Thymus (tissue), 11 donors: ENCODE measurements at regions not wholly inside any gene's neighbourhood (a gene's known extent, or its start where the extent isn't known, plus 50 kb on each side); places are given as distances from the start of the nearest gene placed in this dataset.
"Not testable (repeated sequence)": the region's sequence is repeated elsewhere in the genome, so short reads cannot be mapped to it uniquely, and the experiment has no call there.

Experiments
- DNase-seq, 9 donors: peaks; one replicate each; pipeline ENCODE4 v3.0.0-alpha.2; 2013; ENCODE audit warnings: low spot score in 9 of 9, low read depth in 6 of 9, missing footprints in 1 of 9
- H3K27ac ChIP-seq, 2 donors: one replicate each; pipeline ENCODE4 v1.5.1; 2013; ENCODE audit warnings: control low read depth in 1 of 2, low read depth in 1 of 2, low read length in 1 of 2, mild to moderate bottlenecking in 1 of 2, moderate library complexity in 1 of 2
- H3K27me3 ChIP-seq, 2 donors: one replicate each; pipeline ENCODE4 v1.5.1; 2013; ENCODE audit warnings: low read length in 1 of 2; ENCODE audit not compliant: control insufficient read depth in 2 of 2, insufficient read depth in 1 of 2
- H3K36me3 ChIP-seq, 2 donors: one replicate each; pipeline ENCODE4 v1.5.1; 2013; ENCODE audit warnings: low read length in 1 of 2, mild to moderate bottlenecking in 1 of 2, moderate library complexity in 1 of 2; ENCODE audit not compliant: control insufficient read depth in 2 of 2, insufficient read depth in 2 of 2
- H3K4me1 ChIP-seq, 2 donors: one replicate each; pipeline ENCODE4 v1.5.1; 2013; ENCODE audit warnings: low read length in 2 of 2; ENCODE audit not compliant: control insufficient read depth in 2 of 2, insufficient read depth in 2 of 2
- H3K4me3 ChIP-seq, 2 donors: one replicate each; pipeline ENCODE4 v1.5.1; 2013; ENCODE audit warnings: low read length in 2 of 2, control low read depth in 1 of 2, mild to moderate bottlenecking in 1 of 2
- H3K9me3 ChIP-seq, 2 donors: one replicate each; pipeline ENCODE4 v1.5.1; 2013; ENCODE audit warnings: low read length in 1 of 2, mild to moderate bottlenecking in 1 of 2; ENCODE audit not compliant: control insufficient read depth in 2 of 2, insufficient read depth in 1 of 2
- WGBS: extraction: QIAGEN DNeasy Blood & Tissue Kit; methylation state at CpG from one replicate; pipeline ENCODE4 v1.1.7; 2013; 5-methylcytosine and 5-hydroxymethylcytosine counted together
- donor health status: healthy.

DNA sequence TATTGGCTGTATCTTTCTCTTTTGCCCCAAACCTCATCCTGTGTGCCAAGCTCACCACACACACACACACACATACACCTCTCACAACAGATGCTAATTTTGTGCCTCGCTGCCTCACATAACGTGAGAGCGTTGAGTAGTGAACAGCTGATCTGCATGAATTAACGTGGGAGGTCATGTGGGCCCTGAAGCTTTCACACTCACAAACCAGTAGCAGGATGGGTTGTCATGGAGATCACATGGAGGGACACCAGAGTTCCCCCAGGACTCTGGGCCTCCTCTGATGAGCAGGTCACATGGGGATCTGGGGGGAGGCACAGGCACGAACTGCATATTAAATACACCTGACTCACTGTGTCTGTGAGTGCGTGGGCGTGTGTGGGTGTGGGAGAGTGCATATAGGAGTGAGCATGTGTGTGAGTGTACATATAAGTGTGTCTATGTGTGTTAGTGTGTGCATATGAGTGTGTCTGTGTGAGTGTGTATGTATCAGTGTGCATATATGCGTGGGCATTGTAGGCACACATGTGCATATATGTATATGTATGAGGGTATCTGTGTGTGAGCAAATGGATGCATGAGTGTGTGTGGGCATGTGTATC lies 62.7 kb upstream of the SULF2 start:
- Histone ChIP-seq H3K4me3 (no peak overlapping the region), H3K36me3 (no peaks in the 10 kb centered on the region), H3K4me1 (peaks cover 0 to 2% of the 10 kb centered on the region in 2 donors), H3K27me3 (no peaks in the 10 kb centered on the region), H3K9me3 (no peaks in the 10 kb centered on the region), H3K27ac (no peak overlapping the region)
- 92% methylated on average over 8 of the region's 8 CpGs for WGBS
- DNase-seq: no peak

DNA sequence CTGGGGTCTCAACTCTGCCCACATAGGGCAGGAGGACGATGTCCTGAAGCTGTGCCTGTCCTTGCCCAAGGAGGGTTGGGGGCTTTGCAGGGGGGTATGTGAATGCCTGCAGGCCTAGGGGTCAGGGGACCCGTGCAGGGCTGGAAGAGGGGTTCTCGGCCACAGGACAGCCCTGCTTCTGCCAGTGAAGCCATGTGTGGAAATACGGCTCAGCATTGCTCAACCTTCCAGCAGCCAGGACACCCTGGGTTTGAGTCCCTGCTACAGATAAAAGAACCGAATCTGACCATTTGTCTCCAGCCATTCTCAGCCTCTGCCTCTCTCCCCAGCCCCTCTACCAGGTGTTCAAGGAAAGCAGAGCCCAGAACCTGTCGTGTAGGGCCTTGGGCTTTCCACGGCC lies 61.9 kb upstream of the SULF2 start:
- H3K27me3 ChIP-seq: not testable (repeated sequence)

DNA sequence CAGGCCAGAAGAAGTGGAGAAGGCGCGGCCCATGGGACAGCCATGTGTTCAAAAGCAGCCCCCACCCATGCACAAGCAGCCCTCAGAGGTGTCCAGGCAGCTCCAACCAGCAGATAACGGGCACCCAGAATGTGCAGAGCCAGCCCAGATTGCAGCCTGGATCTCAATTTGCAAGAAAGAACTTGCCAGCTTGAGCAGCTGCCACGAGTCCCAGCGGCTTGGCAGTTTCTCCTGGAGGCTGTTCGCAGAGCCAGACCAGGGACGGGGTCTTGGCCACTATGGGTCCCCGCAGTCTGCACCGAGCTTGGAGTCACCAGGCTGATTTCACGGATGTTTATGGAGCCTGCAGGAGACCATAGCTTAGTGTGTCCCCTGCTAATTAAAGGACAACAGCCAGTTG lies 61.4 kb upstream of the SULF2 start:
- H3K36me3 ChIP-seq, H3K9me3 ChIP-seq, H3K27ac ChIP-seq, H3K27me3 ChIP-seq, DNase-seq, H3K4me3 ChIP-seq, H3K4me1 ChIP-seq: not testable (repeated sequence)
- WGBS: 91% methylated on average over 10 of the region's 10 CpGs

More for the DNA sequence above, 61.9 kb upstream of the SULF2 start:
- not testable (repeated sequence) for H3K4me3 ChIP-seq, H3K4me1 ChIP-seq, DNase-seq, H3K27ac ChIP-seq, H3K9me3 ChIP-seq, H3K36me3 ChIP-seq
- 94% methylated on average over 7 of the region's 7 CpGs for WGBS

DNA sequence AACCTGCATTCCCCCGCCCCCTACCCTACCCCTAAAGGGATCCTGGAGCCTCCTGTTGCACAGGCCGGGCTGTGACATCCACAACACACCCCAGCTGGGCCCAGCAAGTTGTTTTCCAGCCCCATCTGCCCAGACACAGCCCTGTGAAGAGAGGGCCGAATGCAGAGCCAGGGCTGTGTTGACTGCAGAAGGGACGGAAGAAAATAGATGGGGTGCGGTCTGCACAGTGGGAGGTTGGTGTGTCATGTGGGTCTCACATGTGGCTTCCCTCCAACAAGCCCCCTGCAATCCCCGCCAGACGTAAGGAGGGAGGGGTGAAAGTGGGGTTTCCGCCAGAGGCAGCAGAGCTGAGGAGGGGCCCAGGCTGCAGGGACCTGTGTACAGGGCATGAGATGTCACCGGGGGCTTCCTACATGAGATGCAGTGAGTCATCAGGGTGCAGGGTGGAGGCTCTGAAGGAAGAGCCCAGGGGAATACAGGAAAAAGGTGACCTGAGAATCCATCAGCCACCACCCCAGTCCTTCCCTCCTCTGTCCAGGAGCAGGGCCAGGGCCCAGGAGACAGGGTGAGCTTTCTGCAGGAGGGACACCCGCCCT lies 60.2 kb upstream of the SULF2 start:
- peak in 6 of 9 donors; percentile 10 to 47 (median 17) for DNase-seq
- 92% methylated on average over 10 of the region's 10 CpGs for WGBS
- not testable (repeated sequence) for H3K4me3 ChIP-seq, H3K36me3 ChIP-seq, H3K4me1 ChIP-seq, H3K27ac ChIP-seq, H3K27me3 ChIP-seq, H3K9me3 ChIP-seq

DNA sequence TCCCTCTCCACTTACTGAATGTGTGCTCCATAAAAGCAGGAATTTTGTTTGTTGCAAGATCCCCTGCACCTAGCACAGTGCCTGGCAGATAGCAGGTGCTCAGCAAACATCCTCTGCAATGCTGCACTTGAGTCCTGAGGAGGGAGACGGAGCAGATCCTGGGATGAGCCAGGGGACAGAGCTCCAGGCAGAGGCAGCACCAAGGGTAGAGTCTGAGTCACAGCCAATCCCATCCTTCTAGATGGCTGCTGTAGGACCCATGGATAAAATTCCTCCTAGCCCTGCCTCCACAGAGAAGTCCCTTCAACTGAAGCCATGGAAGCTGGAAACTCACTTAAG lies 59.3 kb upstream of the SULF2 start:
- 91% methylated on average over 1 of the region's 1 CpG for WGBS
- not testable (repeated sequence) for H3K9me3 ChIP-seq, H3K27ac ChIP-seq, H3K4me1 ChIP-seq, H3K27me3 ChIP-seq, DNase-seq, H3K36me3 ChIP-seq, H3K4me3 ChIP-seq

DNA sequence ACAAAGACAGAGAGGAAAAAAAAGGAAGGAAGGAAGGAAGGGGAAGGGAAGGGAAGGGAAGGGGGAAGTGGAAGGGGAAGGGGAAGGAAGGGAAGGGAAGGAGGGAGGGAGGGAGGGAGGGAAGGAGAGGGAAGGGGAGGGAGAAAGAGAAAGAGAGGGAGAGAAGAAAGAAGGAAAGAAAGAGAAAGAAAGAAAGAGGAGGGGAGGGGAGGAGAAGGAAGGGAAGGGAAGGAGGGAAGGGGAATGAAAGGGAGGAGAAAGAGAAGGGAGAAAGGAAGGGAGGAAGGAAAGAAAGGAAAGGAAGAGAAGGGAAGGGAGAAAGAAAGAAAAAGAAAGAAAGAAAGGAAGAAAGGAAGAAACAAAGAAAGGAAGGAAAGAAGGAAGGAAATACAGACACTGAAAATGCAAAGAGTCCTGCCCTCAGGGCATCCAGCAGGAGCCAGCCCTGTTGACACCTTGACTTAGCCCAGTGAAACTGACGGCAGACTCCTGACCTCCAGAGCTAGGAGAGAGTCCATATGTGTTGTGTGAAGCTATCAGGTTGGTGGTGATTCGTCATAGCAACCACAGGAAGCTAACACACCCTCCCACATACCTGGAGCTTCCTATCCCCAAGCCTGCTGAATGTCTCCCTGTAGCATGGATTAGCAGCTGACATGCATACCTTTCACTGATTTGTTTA lies 58.7 kb upstream of the SULF2 start:
- Histone ChIP-seq H3K27me3 (no peaks in the 10 kb centered on the region), H3K27ac (no peak overlapping the region), H3K36me3 (no peaks in the 10 kb centered on the region), H3K4me3 (no peak overlapping the region), H3K4me1 (peaks cover 0 to 2% of the 10 kb centered on the region in 2 donors), H3K9me3 (no peaks in the 10 kb centered on the region)
- WGBS: 54% methylated on average over 2 of the region's 2 CpGs
- DNase-seq: no peak

DNA sequence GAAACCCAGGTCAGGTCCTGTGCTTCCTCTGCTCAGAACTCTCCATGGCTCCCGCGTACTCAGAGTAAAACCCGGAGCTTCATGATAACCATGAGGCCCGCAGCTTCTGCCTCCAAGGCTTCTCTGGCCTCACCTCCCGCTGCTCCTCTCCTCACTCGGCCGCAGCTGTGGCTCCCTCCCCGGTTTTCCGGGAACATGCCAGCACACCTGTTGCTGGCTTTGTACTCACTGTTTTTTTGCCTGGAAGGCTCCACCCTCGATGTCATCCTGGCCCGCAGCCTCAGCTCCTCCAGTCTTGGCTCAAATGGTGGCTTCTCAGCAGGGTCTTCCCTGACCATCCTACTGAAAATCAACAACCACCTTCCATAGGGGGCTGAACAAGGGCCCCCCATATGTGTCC lies 57.7 kb upstream of the SULF2 start:
- H3K36me3 ChIP-seq, DNase-seq, H3K4me1 ChIP-seq, H3K27ac ChIP-seq, H3K4me3 ChIP-seq, H3K9me3 ChIP-seq, H3K27me3 ChIP-seq: not testable (repeated sequence)
- WGBS: 90% methylated on average over 11 of the region's 11 CpGs

DNA sequence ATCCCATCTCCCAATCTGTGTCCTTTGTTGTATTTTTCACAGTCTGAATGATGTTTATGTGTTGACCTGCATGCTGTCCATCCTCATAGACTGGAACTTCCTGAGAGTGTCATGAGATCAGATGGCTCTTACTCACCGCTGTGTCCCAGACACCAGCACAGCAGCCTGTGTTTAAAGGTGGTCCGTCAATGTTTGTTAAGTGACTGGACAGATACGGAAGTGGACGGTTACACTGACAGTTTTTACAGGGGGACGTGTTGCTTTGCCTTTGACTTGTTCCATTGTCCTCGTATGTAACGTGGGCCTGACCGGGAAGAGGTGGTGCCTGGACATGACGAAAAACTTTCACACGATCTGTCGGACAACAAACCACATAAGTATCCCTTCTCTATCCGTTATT lies 56.7 kb upstream of the SULF2 start:
- not testable (repeated sequence) for DNase-seq, H3K4me1 ChIP-seq, H3K27ac ChIP-seq, H3K27me3 ChIP-seq, H3K9me3 ChIP-seq, H3K36me3 ChIP-seq, H3K4me3 ChIP-seq
- 95% methylated on average over 12 of the region's 12 CpGs for WGBS

DNA sequence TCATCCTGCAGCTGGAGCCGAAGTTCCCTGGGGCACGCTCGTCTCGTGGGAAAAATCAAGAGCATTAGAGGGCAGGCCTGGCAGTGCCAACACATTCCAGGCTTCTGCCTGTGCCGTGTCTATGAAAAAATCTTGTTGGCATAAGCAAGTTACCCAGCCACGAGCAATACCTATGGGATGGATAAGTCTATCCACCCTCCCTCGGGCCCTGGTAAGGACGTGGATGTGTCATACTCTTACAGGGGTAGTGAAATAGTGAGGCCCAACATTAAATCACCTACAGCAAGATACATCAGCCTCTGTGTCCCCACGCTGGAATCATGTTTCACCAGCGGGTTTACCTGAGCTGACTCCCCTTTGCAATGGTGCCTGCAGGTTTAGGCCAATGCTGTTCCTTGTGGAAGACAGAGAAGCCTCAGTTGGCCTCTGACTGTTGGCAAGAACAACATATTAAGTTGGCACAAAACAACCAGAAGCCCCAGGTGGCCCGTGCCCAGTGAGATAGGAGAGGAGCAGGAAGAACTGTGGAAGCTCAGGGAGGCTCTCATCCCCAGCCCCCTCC lies 51.1 kb upstream of the SULF2 start:
- not testable (repeated sequence) for H3K4me1 ChIP-seq, H3K9me3 ChIP-seq, H3K27ac ChIP-seq, H3K36me3 ChIP-seq, H3K27me3 ChIP-seq, H3K4me3 ChIP-seq, DNase-seq
- WGBS: 95% methylated on average over 8 of the region's 11 CpGs
